SK-N-SH treated with all-trans-retinoic acid at 6 μM for 48 hours (cell line): ENCODE measurements at regions not wholly inside any gene's neighbourhood (a gene's known extent, or its start where the extent isn't known, plus 50 kb on each side); places are given as distances from the start of the nearest gene placed in this dataset.

Source experiments
- ATAC-seq: fragments of 200-7000 bp; cut with Tn5 transposase; 3 replicates; pipeline ENCODE4 v1.9.1; 2020; ENCODE audit warnings: mild to moderate bottlenecking, moderate library complexity
- ARNTL ChIP-seq: fragments of 450-650 bp; formaldehyde crosslinking; IDR thresholded peaks from 2 replicates; pipeline ENCODE4 v1.5.0; 2020; ENCODE audit warnings: low read depth, mild to moderate bottlenecking, moderate library complexity, borderline replicate concordance
- BACH2 ChIP-seq: fragments of 250-450 bp; sonication (Bioruptor Pico); IDR thresholded peaks from 2 replicates; pipeline ENCODE4 v1.9.0; 2021; ENCODE audit warnings: mild to moderate bottlenecking, borderline replicate concordance
- CREB5 ChIP-seq: fragments of 250-450 bp; sonication (Bioruptor Pico); IDR thresholded peaks from 2 replicates; pipeline ENCODE4 v1.5.1; 2020; ENCODE audit warnings: low read depth, mild to moderate bottlenecking, moderate library complexity
- CSRNP3 ChIP-seq: fragments of 250-450 bp; sonication (Bioruptor Pico); IDR thresholded peaks from 2 replicates; pipeline ENCODE4 v1.5.1; 2021; ENCODE audit warnings: mild to moderate bottlenecking, moderate library complexity
- GLIS3 ChIP-seq: fragments of 250-450 bp; sonication (Bioruptor Pico); IDR thresholded peaks from 2 replicates; pipeline ENCODE4 v1.5.0; 2020; ENCODE audit warnings: mild to moderate bottlenecking, moderate library complexity
- ISL1 ChIP-seq: fragments of 250-450 bp; sonication (Bioruptor Pico); IDR thresholded peaks from 2 replicates; pipeline ENCODE4 v2.1.2; 2022; ENCODE audit warnings: mild to moderate bottlenecking, moderate library complexity
- OSR1 ChIP-seq: fragments of 250-450 bp; sonication (Bioruptor Pico); IDR thresholded peaks from 2 replicates; pipeline ENCODE4 v1.8.0; 2022; ENCODE audit warnings: moderate library complexity, mild to moderate bottlenecking, inconsistent platforms
- PPARA ChIP-seq: fragments of 250-450 bp; sonication (Bioruptor Pico); IDR thresholded peaks from 2 replicates; pipeline ENCODE4 v1.5.0; 2020; ENCODE audit warnings: mild to moderate bottlenecking, borderline replicate concordance
- RARB ChIP-seq: fragments of 250-450 bp; sonication (Bioruptor Pico); IDR thresholded peaks from 2 replicates; pipeline ENCODE4 v1.8.0; 2021; ENCODE audit warnings: mild to moderate bottlenecking, moderate library complexity
- TOX ChIP-seq: fragments of 250-450 bp; sonication (Bioruptor Pico); IDR thresholded peaks from 2 replicates; pipeline ENCODE4 v1.8.0; 2021; ENCODE audit warnings: mild to moderate bottlenecking, moderate library complexity, borderline replicate concordance
- ZC3H10 ChIP-seq: fragments of 250-450 bp; sonication (Bioruptor Pico); IDR thresholded peaks from 2 replicates; pipeline ENCODE4 v1.5.1; 2021; ENCODE audit warnings: mild to moderate bottlenecking, moderate library complexity
- ZFP30 ChIP-seq: fragments of 450-650 bp; formaldehyde crosslinking; IDR thresholded peaks from 2 replicates; pipeline ENCODE4 v1.5.0; 2022; ENCODE audit warnings: mild to moderate bottlenecking, moderate library complexity
- ZNF565 ChIP-seq: fragments of 450-650 bp; formaldehyde crosslinking; conservative IDR thresholded peaks from 2 replicates; pipeline ENCODE4 v1.5.0; 2020; ENCODE audit warnings: low read depth, mild to moderate bottlenecking, moderate library complexity
- ZNF70 ChIP-seq: fragments of 450-650 bp; formaldehyde crosslinking; IDR thresholded peaks from 2 replicates; pipeline ENCODE4 v1.5.0; 2020; ENCODE audit warnings: mild to moderate bottlenecking, moderate library complexity
- ZNF8 ChIP-seq: fragments of 450-650 bp; formaldehyde crosslinking; IDR thresholded peaks from 2 replicates; pipeline ENCODE4 v1.5.0; 2020; ENCODE audit warnings: mild to moderate bottlenecking, moderate library complexity
- TF ChIP-seq, protein P1 (sequence below): fragments of 250-450 bp; sonication (Bioruptor Pico); IDR thresholded peaks from 2 replicates; pipeline ENCODE4 v1.8.0; 2021; ENCODE audit warnings: low read depth, mild to moderate bottlenecking, moderate library complexity, borderline replicate concordance
- TF ChIP-seq, protein P2 (sequence below): fragments of 250-450 bp; sonication (Bioruptor Pico); IDR thresholded peaks from 2 replicates; pipeline ENCODE4 v1.5.0; 2020; ENCODE audit warnings: mild to moderate bottlenecking, moderate library complexity
- TF ChIP-seq, protein P3 (sequence below): fragments of 250-450 bp; sonication (Bioruptor Pico); IDR thresholded peaks from 2 replicates; pipeline ENCODE4 v1.8.0; 2020; ENCODE audit warnings: mild to moderate bottlenecking, moderate library complexity, borderline replicate concordance

- TF ChIP-seq BACH2 (CRISPR knock-in tag) (no peak), GLIS3 (CRISPR knock-in tag) (no peak), ZNF8 (no peak)
- TF ChIP-seq, protein P1, sequence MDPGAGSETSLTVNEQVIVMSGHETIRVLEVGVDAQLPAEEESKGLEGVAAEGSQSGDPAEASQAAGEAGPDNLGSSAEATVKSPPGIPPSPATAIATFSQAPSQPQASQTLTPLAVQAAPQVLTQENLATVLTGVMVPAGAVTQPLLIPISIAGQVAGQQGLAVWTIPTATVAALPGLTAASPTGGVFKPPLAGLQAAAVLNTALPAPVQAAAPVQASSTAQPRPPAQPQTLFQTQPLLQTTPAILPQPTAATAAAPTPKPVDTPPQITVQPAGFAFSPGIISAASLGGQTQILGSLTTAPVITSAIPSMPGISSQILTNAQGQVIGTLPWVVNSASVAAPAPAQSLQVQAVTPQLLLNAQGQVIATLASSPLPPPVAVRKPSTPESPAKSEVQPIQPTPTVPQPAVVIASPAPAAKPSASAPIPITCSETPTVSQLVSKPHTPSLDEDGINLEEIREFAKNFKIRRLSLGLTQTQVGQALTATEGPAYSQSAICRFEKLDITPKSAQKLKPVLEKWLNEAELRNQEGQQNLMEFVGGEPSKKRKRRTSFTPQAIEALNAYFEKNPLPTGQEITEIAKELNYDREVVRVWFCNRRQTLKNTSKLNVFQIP (CRISPR knock-in tag) = no peak
Measured at GRCh38 chr9:134231330-134231745, 67.0 kb upstream of the RNU6ATAC start.

DNA sequence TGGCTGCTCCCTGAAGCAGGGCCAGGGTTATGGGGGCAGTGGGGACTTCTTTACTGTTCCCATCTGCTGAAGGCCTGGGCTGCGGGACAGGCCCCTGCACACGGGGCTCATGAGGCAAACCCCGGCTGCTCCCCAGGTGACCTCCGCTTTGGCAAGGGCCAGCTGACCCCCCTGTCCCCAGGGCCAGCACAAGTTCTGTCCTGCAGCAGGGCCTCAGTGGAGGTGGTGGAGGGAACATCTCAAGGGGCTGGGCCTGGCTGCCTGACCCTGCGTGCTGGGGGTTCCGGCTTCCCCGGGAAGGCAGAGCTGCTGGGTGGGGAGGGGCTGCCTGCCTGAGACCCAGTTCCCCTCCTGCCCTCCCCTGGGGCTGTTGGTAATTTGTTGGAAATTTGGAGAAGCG, 67.4 kb upstream of the RNU6ATAC start:
- TF ChIP-seq ZFP30 = no peak
- no peak for TF ChIP-seq CSRNP3 (CRISPR knock-in tag)
- no peak for TF ChIP-seq RARB (CRISPR knock-in tag)
- TF ChIP-seq GLIS3 (CRISPR knock-in tag) = no peak
- no peak for TF ChIP-seq BACH2 (CRISPR knock-in tag)
- TF ChIP-seq ARNTL (CRISPR knock-in tag) = no peak
- no peak for TF ChIP-seq ISL1 (CRISPR knock-in tag)
- TF ChIP-seq, protein P1 (CRISPR knock-in tag) = no peak
- TF ChIP-seq, protein P2, sequence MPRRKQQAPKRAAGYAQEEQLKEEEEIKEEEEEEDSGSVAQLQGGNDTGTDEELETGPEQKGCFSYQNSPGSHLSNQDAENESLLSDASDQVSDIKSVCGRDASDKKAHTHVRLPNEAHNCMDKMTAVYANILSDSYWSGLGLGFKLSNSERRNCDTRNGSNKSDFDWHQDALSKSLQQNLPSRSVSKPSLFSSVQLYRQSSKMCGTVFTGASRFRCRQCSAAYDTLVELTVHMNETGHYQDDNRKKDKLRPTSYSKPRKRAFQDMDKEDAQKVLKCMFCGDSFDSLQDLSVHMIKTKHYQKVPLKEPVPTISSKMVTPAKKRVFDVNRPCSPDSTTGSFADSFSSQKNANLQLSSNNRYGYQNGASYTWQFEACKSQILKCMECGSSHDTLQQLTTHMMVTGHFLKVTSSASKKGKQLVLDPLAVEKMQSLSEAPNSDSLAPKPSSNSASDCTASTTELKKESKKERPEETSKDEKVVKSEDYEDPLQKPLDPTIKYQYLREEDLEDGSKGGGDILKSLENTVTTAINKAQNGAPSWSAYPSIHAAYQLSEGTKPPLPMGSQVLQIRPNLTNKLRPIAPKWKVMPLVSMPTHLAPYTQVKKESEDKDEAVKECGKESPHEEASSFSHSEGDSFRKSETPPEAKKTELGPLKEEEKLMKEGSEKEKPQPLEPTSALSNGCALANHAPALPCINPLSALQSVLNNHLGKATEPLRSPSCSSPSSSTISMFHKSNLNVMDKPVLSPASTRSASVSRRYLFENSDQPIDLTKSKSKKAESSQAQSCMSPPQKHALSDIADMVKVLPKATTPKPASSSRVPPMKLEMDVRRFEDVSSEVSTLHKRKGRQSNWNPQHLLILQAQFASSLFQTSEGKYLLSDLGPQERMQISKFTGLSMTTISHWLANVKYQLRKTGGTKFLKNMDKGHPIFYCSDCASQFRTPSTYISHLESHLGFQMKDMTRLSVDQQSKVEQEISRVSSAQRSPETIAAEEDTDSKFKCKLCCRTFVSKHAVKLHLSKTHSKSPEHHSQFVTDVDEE = no peak
- TF ChIP-seq ZNF565 (CRISPR knock-in tag) = no peak
- TF ChIP-seq, all 23 proteins: peak for 0

More at GRCh38 chr9:134231330-134231745, 67.0 kb upstream of the RNU6ATAC start:
- no peak for ATAC-seq

DNA sequence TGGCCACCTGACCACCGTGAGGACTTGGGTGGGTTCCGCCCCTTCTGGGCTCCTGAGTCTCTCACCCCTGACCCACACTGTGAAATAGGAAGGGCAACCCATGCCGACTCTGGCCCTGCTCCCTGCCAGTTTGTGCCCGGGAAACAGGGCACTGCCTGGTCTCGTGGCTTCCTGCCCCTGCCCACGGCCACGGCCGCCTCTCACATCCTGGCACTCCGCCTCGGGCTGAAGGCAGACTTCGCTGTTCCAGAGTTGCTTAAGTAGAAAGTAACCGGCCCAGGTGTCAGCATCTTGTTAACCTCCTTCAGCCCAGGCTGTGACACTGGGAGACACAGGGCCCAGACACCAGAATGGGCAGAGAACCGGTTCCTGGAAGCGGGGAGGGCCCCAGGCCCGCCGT, 68.7 kb upstream of the RNU6ATAC start:
- no peak for TF ChIP-seq RARB (CRISPR knock-in tag)
- TF ChIP-seq ZNF70 = no peak
- TF ChIP-seq CREB5 (CRISPR knock-in tag) = no peak
- no peak for TF ChIP-seq ZC3H10 (CRISPR knock-in tag)
- no peak for TF ChIP-seq PPARA (CRISPR knock-in tag)
- no peak for TF ChIP-seq OSR1 (CRISPR knock-in tag)
- no peak for TF ChIP-seq ZFP30
- TF ChIP-seq, protein P3, sequence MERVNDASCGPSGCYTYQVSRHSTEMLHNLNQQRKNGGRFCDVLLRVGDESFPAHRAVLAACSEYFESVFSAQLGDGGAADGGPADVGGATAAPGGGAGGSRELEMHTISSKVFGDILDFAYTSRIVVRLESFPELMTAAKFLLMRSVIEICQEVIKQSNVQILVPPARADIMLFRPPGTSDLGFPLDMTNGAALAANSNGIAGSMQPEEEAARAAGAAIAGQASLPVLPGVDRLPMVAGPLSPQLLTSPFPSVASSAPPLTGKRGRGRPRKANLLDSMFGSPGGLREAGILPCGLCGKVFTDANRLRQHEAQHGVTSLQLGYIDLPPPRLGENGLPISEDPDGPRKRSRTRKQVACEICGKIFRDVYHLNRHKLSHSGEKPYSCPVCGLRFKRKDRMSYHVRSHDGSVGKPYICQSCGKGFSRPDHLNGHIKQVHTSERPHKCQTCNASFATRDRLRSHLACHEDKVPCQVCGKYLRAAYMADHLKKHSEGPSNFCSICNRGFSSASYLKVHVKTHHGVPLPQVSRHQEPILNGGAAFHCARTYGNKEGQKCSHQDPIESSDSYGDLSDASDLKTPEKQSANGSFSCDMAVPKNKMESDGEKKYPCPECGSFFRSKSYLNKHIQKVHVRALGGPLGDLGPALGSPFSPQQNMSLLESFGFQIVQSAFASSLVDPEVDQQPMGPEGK = no peak
- no peak for TF ChIP-seq CSRNP3 (CRISPR knock-in tag)
- TF ChIP-seq TOX (CRISPR knock-in tag) = no peak
- TF ChIP-seq, all 23 proteins: peak for 0
- ATAC-seq = no peak

More for the DNA sequence above, 67.4 kb upstream of the RNU6ATAC start:
- no peak for ATAC-seq
